Parathyroid adenoma (tissue), 2 donors: ENCODE measurements at regions not wholly inside any gene's neighbourhood (a gene's known extent, or its start where the extent isn't known, plus 50 kb on each side); places are given as distances from the start of the nearest gene placed in this dataset.

Experiments
- H2AFZ ChIP-seq: fragments of 300-600 bp; sonication (generic); one replicate; pipeline ENCODE4 v1.7.0; 2017; ENCODE audit warnings: antibody characterized with exemption, mild to moderate bottlenecking
- H3K27ac ChIP-seq: fragments of 300-600 bp; sonication (generic); one replicate; pipeline ENCODE4 v1.7.0; 2017
- H3K27me3 ChIP-seq: fragments of 300-600 bp; sonication (generic); one replicate; pipeline ENCODE4 v1.7.0; 2017; ENCODE audit warnings: low read length; ENCODE audit not compliant: control insufficient read depth, insufficient read depth
- H3K36me3 ChIP-seq: fragments of 300-600 bp; sonication (generic); one replicate; pipeline ENCODE4 v1.7.0; 2017; ENCODE audit warnings: low read length; ENCODE audit not compliant: control insufficient read depth, insufficient read depth
- H3K4me1 ChIP-seq: fragments of 300-600 bp; sonication (generic); one replicate; pipeline ENCODE4 v1.7.0; 2017; ENCODE audit warnings: control low read depth
- H3K4me2 ChIP-seq: fragments of 300-600 bp; sonication (generic); one replicate; pipeline ENCODE4 v1.7.0; 2017; ENCODE audit warnings: low read length
- H3K4me3 ChIP-seq: fragments of 300-600 bp; sonication (generic); one replicate; pipeline ENCODE4 v1.7.0; 2017; ENCODE audit warnings: low read depth, low read length
- H3K79me2 ChIP-seq: fragments of 300-600 bp; sonication (generic); one replicate; pipeline ENCODE4 v1.7.0; 2017; ENCODE audit warnings: control low read depth
- H3K9ac ChIP-seq: fragments of 300-600 bp; sonication (generic); one replicate; pipeline ENCODE4 v1.7.0; 2017; ENCODE audit warnings: mild to moderate bottlenecking
- H3K9me3 ChIP-seq: fragments of 300-600 bp; sonication (generic); one replicate; pipeline ENCODE4 v1.7.0; 2017; ENCODE audit warnings: low read length; ENCODE audit not compliant: control insufficient read depth
- CTCF ChIP-seq: fragments of 300-600 bp; sonication (generic); IDR thresholded peaks from one replicate; pipeline ENCODE4 v1.7.0; 2017; ENCODE audit warnings: antibody characterized with exemption, mild to moderate bottlenecking
- donor health status: primary hyperparathyroidism.

GRCh38 chr4:185912779-185913178, 100.8 kb upstream of the SORBS2 start:
- H3K4me1 ChIP-seq: no peaks in the 10 kb centered on the region
- H3K27me3 ChIP-seq: no peaks in the 10 kb centered on the region
- H3K9ac ChIP-seq: no peak overlapping the region
- no peaks in the 10 kb centered on the region for H3K36me3 ChIP-seq
- H2AFZ ChIP-seq: no peak overlapping the region
- no peak overlapping the region for H3K27ac ChIP-seq
- H3K4me3 ChIP-seq: no peak overlapping the region
- TF ChIP-seq CTCF: no peak
- H3K9me3 ChIP-seq: no peaks in the 10 kb centered on the region
- H3K4me2 ChIP-seq: no peak overlapping the region
- H3K79me2 ChIP-seq: no peaks in the 10 kb centered on the region

GRCh38 chr4:185914583-185915199, 102.7 kb upstream of the SORBS2 start:
- Histone ChIP-seq H3K9ac (no peak overlapping the region), H3K4me3 (no peak overlapping the region), H3K4me2 (no peak overlapping the region), H3K79me2 (no peaks in the 10 kb centered on the region), H3K36me3 (no peaks in the 10 kb centered on the region), H3K9me3 (no peaks in the 10 kb centered on the region), H3K27ac (no peak overlapping the region), H2AFZ (no peak overlapping the region), H3K4me1 (no peaks in the 10 kb centered on the region), H3K27me3 (no peaks in the 10 kb centered on the region)
- no peak for TF ChIP-seq CTCF

GRCh38 chr4:185915271-185915670, 103.3 kb upstream of the SORBS2 start:
- TF ChIP-seq CTCF: no peak
- no peaks in the 10 kb centered on the region for H3K36me3 ChIP-seq
- no peaks in the 10 kb centered on the region for H3K79me2 ChIP-seq
- H3K9me3 ChIP-seq: no peaks in the 10 kb centered on the region
- H3K4me1 ChIP-seq: no peaks in the 10 kb centered on the region
- H2AFZ ChIP-seq: no peak overlapping the region
- no peak overlapping the region for H3K4me2 ChIP-seq
- H3K4me3 ChIP-seq: no peak overlapping the region
- no peak overlapping the region for H3K27ac ChIP-seq
- no peaks in the 10 kb centered on the region for H3K27me3 ChIP-seq
- no peak overlapping the region for H3K9ac ChIP-seq

GRCh38 chr4:185915817-185916216, 103.8 kb upstream of the SORBS2 start:
- Histone ChIP-seq H3K4me3 (no peak overlapping the region), H3K27me3 (no peaks in the 10 kb centered on the region), H3K27ac (no peak overlapping the region), H3K9me3 (no peaks in the 10 kb centered on the region), H3K4me2 (no peak overlapping the region), H3K79me2 (no peaks in the 10 kb centered on the region), H3K9ac (no peak overlapping the region), H3K36me3 (no peaks in the 10 kb centered on the region), H2AFZ (no peak overlapping the region), H3K4me1 (no peaks in the 10 kb centered on the region)
- no peak for TF ChIP-seq CTCF

- H3K9ac ChIP-seq: no peak overlapping the region
- no peaks in the 10 kb centered on the region for H3K79me2 ChIP-seq
- H2AFZ ChIP-seq: no peak overlapping the region
- H3K4me1 ChIP-seq: no peaks in the 10 kb centered on the region
- no peaks in the 10 kb centered on the region for H3K9me3 ChIP-seq
- no peak overlapping the region for H3K4me3 ChIP-seq
- no peaks in the 10 kb centered on the region for H3K27me3 ChIP-seq
- H3K27ac ChIP-seq: no peak overlapping the region
- TF ChIP-seq CTCF: no peak
- no peaks in the 10 kb centered on the region for H3K36me3 ChIP-seq
- no peak overlapping the region for H3K4me2 ChIP-seq
Measured at GRCh38 chr4:185916231-185916630, 104.2 kb upstream of the SORBS2 start.
